ENCODE measurements at regions not wholly inside any gene's neighbourhood (a gene's known extent, or its start where the extent isn't known, plus 50 kb on each side); places are given as distances from the start of the nearest gene placed in this dataset.

DNA sequence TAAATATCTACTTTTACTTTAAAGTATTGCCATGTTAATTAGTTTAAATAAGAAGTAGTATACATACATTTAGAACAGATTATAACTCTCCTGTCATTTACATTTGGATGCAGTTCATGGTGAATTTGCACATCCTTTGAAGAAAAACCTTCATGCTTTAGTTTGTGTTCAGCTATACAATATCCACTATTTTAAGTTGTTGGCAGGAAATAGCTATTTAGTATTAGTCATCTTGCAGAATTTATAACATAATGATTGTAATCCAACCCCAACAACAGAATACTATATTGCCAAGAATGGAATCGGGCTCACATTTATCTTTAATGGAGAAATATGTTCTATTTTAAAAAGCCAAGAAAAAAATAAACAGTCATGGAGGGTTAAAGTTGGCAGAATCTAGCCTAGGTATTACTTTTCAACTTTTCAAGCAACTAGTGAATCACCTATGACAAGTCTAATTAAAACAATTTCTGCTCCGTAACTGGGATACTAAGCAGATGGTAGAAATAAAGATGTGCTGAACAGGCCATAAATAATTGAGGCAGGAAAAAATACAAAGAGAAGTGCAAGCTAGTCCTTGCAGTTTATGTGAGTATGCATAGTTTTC, 1170.6 kb upstream of the NUDT12 start:
- no peak for DNase-seq (ENCODE audit: low spot score)

GRCh38 chr5:104731331-104731730, 1168.7 kb upstream of the NUDT12 start:
- DNase-seq (ENCODE audit: low spot score): no peak

- DNase-seq (ENCODE audit: low spot score): no peak
Observed at GRCh38 chr5:104708027-104708426, 1145.4 kb upstream of the NUDT12 start.

GRCh38 chr5:104706600-104706999, 1144.0 kb upstream of the NUDT12 start:
- no peak for DNase-seq (ENCODE audit: low spot score)

GRCh38 chr5:104702212-104702611, 1139.6 kb upstream of the NUDT12 start:
- no peak for DNase-seq (ENCODE audit: low spot score)

GRCh38 chr5:104699438-104699837, 1136.8 kb upstream of the NUDT12 start:
- DNase-seq (ENCODE audit: low spot score): no peak

DNA sequence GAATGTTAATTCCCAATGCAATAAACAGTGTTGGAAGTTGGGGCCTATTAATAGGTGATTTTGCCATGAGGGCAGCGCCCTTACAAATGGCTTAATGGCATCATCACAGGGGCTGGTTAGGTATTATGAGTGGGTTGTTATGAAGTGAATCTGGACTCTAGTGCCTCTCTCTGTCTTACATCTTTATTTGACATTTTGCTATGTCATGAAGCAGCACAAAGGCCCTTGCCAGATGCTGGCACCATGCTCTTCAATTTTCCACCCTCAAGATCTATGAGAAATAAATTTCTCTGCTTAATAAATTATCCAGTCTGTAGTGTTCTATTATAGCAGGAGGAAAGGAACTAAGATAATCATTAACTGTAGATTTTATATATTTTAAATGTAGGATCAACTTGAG, 1098.7 kb upstream of the NUDT12 start:
- DNase-seq (ENCODE audit: low spot score): no peak

DNA sequence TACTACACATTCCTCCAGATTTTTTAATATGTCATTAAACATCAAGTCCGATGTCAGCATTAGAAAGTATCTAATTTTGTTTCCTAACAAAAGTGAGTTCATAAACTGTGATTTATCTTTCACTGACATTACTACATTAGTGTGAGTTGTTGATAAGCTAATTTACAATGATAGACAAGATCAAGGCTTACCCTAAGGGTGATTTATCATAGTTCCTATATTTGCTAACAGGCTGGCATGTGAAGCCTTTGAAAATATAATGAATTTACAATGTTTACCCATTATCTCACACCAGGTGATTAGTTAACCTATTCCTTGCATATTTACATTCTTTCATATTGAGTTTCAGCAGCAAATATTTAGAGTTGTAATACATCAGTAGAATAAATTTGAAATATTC, 1096.9 kb upstream of the NUDT12 start:
- no peak for DNase-seq (ENCODE audit: low spot score)

DNA sequence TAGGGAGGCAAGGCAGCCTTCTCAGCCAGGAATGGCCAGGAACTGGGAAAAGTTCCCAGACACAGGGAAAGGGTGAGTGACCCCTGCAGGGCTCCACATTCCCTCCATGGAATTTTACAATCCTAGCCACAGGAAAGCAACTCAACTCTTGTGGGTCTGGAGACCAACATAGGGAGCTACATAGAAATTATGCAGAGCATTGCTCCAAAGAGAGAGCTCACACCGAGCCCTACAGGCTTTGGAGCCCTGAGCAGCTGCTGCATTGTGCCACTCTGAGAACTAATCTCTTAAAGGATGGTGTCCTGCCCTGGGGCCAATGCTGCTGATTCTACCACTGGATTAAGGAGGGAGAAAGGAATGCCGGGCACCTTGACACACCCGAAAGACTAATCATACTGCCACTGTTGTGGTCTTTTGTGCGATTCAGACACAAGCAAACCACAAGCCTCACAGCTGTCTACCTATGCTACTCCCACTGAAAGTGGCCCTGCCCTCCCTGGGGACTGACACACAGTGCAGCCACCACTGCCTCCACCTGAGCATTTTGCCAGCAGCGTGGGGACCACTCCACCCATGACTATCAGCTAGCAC, 1089.8 kb upstream of the NUDT12 start:
- no peak for DNase-seq (ENCODE audit: low spot score)

DNA sequence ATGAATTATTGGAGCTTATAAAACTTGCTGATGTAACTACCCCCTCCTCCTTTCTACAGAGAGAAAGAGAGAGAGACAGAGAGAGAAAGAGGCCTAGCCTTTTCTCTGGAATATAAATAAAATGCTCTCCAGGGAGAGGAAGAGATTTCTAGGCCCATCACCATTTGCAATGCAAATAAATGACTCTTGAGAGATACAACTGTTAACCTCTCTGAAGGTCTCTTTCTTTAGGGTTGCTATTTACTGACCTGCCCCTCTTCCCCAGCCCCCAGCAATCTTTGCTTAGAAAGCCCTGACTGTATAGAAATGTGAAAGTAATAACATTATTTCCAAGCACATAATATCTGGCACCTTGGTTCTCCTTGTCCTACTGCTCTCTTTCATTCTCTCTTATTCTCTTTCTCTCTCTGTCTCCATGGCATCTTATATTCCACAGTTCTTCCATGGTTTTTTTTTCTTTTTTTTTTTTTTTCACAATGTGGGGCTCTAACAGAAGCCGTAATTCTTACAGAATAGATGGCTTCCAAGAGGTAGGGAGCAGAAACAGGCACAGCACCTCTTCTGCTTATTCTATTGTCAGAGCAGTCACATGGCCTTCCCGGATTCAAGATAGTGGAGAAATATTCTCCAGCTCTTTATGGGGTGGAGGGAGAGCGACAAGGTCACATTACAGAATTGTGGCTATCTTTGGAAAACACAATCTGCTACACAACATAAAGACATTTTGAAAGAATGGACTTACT, 1087.9 kb upstream of the NUDT12 start:
- no peak for DNase-seq (ENCODE audit: low spot score)

DNA sequence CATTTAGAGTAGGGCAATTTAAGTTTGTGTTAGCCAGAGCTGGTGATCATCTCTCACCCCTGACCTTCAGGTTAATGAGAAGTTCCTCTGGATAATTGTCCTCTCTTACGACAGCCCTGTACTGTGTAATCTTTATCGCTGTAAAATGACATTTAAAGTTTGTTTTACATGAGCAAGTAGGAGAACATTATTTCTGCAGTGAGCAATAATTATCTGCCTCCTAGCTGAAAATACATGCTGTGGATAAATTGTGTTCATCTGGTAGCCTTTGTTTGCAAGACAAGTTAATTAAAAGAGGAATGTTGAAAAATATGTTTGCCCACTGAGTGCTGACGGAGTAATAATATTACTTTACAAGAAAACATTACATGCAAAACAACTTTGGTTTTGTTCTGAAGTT, 1083.8 kb upstream of the NUDT12 start:
- DNase-seq (ENCODE audit: low spot score): no peak

DNA sequence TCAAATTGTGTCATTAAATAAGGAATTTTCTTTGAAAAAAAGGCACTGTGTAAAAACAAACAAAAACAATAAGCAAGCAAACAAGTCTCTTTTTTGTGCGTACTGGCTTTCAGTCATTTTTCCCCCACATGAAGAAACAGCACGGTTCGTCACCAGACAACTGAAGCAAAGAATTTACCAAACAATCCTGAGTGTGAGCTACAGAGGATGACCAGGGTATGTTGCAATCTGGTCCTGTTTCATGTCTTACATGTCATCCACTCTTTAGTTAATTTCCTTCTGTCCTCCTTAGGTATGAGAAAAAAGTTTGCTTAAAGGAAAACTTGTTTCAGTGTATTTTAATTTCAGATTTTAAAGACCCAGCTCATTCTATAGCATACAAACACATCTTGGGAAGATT, 1080.7 kb upstream of the NUDT12 start:
- no peak for DNase-seq (ENCODE audit: low spot score)

- no peak for DNase-seq (ENCODE audit: low spot score)
Observed at GRCh38 chr5:104635227-104635626, 1072.6 kb upstream of the NUDT12 start.

DNA sequence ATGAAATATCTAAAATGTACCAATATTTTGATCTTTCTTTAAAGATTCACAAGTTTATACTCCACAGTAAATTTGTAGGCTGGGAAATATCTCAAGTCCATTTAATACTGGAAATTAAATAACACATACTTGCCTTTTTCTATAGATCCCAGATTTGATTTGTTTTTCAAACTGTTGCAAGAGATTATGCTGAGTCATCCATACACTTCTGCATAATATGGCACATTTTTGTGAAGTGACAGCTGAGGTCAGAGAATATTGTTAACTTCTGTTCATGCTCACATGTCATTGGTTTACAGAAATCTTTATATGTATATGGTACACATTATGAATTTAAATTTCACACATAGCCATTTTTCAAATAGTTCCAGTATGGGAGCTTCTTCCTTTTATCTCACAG, 1066.3 kb upstream of the NUDT12 start:
- no peak for DNase-seq (ENCODE audit: low spot score)

DNA sequence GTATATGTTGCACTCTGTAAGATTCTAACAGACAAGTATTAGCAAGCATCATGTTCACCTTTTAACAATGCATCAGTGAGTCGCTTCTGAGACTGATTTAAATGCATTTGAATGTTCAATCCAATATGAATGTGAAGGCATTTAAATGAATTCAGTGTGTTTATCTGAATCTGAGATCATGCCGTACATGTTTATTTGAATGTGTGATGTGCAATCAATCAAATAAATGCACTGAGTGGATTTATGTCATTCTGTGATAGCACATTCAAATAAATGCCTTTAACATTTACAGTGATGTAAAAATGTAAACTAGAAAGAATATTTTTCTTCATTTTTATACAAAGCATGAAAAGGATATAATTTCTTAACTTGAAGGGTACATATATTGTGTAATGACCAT, 1063.5 kb upstream of the NUDT12 start:
- no peak for DNase-seq (ENCODE audit: low spot score)

DNA sequence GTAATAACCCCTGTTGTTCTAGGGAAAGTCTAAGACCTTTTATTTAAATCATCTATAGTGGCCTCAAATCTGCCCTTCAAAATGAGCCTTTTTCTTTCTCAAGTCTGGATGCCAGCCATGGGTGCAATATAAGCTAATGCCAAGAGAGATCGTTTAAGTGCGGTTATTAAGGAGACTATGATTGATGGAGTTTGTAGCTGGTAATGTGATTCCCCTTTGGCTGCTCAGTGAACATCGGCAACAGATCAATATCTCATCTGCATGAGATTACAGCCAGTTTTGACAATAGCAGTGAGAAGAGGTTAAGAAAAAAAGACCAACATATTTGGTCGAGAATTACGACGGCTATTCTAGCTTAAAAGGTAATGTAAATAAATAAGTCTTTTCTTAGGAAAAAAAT, 1049.4 kb upstream of the NUDT12 start:
- no peak for DNase-seq (ENCODE audit: low spot score)

GRCh38 chr5:104611135-104611767, 1048.7 kb upstream of the NUDT12 start:
- no peak for DNase-seq (ENCODE audit: low spot score)

DNA sequence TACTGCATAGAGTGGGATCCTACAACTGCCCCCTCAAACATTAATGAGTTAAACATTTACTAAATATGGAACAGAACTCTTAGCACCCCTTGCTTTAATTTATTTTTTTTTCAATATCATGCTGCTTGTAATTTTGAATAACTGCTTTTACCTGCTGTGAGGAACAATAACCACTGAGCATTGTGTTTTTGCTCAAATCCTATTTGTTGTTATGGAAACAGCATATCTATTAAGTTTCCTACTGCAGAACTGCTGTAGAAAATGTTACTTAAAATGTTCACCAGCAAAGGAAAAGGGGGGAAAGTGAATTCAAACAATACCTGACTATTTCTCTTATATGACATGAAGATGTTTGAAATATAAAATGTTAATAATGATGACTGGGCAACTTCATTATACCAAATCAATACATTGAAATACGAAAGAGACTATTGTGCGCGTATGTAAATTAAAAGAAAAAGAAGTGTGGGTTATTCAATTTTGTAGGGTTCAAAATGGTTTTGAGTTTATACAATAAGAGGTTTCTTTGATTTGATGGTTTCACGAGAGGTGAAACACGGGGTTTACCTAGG, 1043.8 kb upstream of the NUDT12 start:
- DNase-seq (ENCODE audit: low spot score): no peak

DNA sequence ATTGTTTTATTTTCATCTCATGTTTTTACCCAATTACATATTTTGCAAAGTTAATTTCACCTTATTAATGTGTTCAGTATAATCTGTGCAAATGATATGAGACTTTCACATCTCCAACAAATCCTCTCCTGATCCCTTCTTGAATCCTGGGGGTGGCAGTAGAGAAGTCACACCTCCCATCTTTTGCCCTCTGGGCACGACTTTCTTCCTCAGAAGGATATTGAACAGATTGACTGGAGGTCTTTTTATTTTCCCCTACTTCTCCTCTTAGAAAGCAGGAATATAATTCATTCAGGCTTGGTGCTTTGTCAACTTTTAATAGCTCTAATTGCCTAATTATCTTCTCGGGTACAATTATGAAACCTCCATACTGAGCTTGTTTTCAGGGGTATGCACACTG, 1037.1 kb upstream of the NUDT12 start:
- DNase-seq (ENCODE audit: low spot score): no peak

DNA sequence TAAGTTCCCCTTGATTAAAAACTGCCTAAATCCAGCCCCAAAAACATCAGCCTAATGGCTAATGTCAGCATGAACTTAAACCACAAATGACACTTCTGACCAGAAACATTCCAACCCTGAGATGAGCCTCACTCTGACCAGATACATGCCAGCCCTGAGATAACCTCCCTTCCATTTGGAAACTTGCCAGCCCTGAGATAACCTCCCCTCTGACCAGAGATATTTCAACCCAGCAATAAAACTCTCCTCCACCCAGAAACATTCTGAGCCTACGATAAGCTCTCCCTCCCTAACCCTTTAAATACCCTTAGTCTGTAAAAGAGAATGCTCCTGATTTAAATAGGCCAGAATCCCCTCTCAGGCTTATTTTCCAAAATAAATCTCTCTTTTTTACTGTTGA, 1035.7 kb upstream of the NUDT12 start:
- DNase-seq (ENCODE audit: low spot score): no peak

DNA sequence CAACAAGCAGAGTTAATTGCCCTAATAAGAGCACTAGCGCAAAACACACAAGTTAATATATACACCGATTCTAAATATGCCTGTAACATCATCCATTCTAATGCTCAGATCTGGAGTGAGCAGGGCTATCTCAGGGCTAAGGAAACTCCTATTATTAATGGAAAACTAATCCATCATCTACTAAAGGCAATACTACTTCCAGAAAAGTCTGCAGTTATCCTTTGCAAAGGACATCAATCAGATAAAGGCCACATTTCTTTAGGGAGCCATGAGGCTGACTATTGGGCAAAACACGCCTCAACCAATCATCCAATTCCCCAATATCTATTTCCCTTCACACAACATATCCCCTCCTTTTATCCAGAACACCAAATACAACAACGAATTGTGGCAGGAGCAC, 1032.3 kb upstream of the NUDT12 start:
- DNase-seq (ENCODE audit: low spot score): no peak

DNA sequence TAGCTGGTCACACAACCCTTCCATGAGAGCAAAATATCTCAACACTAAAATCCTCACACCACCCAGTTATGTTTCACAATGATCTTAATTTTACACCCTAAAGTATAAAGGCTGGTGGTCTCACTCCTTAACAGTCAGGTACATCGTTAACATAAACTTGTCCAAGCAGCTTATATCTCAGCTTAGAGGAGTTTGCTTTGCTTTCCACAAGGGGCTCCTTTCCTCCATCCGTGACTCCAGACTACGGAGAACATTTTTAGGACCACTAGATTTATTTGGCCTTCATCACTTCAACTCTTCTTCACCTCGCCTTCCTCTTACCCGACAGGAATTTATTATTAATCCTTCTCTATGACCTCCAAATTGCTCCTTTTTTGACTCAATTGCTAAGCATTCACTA, 1014.1 kb upstream of the NUDT12 start:
- no peak for DNase-seq (ENCODE audit: low spot score)

All from AG08395 (cell line).